IMR-90 (cell line): ENCODE measurements at regions not wholly inside any gene's neighbourhood (a gene's known extent, or its start where the extent isn't known, plus 50 kb on each side); places are given as distances from the start of the nearest gene placed in this dataset.
"Not testable (repeated sequence)": the region's sequence is repeated elsewhere in the genome, so short reads cannot be mapped to it uniquely, and the experiment has no call there.

ENCODE experiments used
- CEBPB ChIP-seq: IDR thresholded peaks from 2 replicates; pipeline ENCODE4 v1.6.1; 2012; ENCODE audit warnings: low read depth, low read length, improper control_type of control experiment
- CTCF ChIP-seq: conservative IDR thresholded peaks from 2 replicates; pipeline ENCODE4 v1.5.1; 2012; ENCODE audit warnings: mild to moderate bottlenecking, low read depth, low read length, improper control_type of control experiment
- POLR2A ChIP-seq: IDR thresholded peaks from 2 replicates; pipeline ENCODE4 v1.6.1; 2012; ENCODE audit warnings: mild to moderate bottlenecking, low read depth, low read length
- RCOR1 ChIP-seq: IDR thresholded peaks from 2 replicates; pipeline ENCODE4 v1.6.1; 2012; ENCODE audit warnings: mild to moderate bottlenecking, low read length, improper control_type of control experiment; ENCODE audit not compliant: insufficient replicate concordance
- SMC3 ChIP-seq: fragments of 150-350 bp; IDR thresholded peaks from 2 replicates; pipeline ENCODE4 v1.6.1; 2016; ENCODE audit warnings: low read depth, mild to moderate bottlenecking, antibody characterized with exemption, low read length, moderate library complexity

- TF ChIP-seq CTCF, POLR2A, CEBPB, RCOR1, SMC3: not testable (repeated sequence)
Observed at GRCh38 chr6:121703129-121703528, 267.7 kb downstream of the GJA1 start.
